SK-N-SH (cell line): ENCODE measurements at regions not wholly inside any gene's neighbourhood (a gene's known extent, or its start where the extent isn't known, plus 50 kb on each side); places are given as distances from the start of the nearest gene placed in this dataset.

Experiments used
- CTCF ChIA-PET: fragments of 300-600, 350-600 bp; formaldehyde crosslinking; extraction: SDS; loops from one replicate; lab custom pipeline; 2021; lab: Yijun Ruan, JAX
- POLR2A ChIA-PET: fragments of 350-600 bp; sonication (Branson Sonifier 250); formaldehyde crosslinking; extraction: SDS; loops from one replicate; lab custom pipeline; 2020; ENCODE audit warnings: antibody characterized with exemption, inconsistent platforms; lab: Yijun Ruan, JAX
- DNase-seq: peaks from one replicate; pipeline ENCODE4 v3.0.0; 2012
- H2AFZ ChIP-seq: fragments of 200-600 bp; sonication (generic); 2 replicates; pipeline ENCODE4 v1.8.1; 2016; ENCODE audit warnings: antibody characterized with exemption, mild to moderate bottlenecking, low read depth
- H3F3A ChIP-seq: fragments of 200-600 bp; sonication (generic); replicated peaks from 2 replicates; pipeline ENCODE3; 2016; ENCODE audit warnings: antibody characterized with exemption, mild to moderate bottlenecking; ENCODE audit not compliant: insufficient read depth
- H3K27ac ChIP-seq, 2 experiments: fragments of 200-500 bp in 1 of 2; fragments of 200-600 bp in 1 of 2; sonication (Bioruptor generic) in 1 of 2; sonication (generic), shearing (Covaris generic) in 1 of 2; 2 replicates each; pipeline versions ENCODE4 v1.5.1 to v1.6.1; 2014 to 2016; ENCODE audit warnings: low read depth in 2 of 2, inconsistent platforms in 1 of 2, low read length in 1 of 2, mild to moderate bottlenecking in 1 of 2, mixed read lengths in 1 of 2
- H3K27me3 ChIP-seq: fragments of 200-600 bp; sonication (generic), shearing (Covaris generic); 2 replicates; pipeline ENCODE4 v1.6.1; 2016; ENCODE audit warnings: mixed run types; ENCODE audit not compliant: insufficient read depth
- H3K36me3 ChIP-seq, 2 experiments: fragments of 200-500 bp in 1 of 2; fragments of 200-600 bp in 1 of 2; sonication (Bioruptor generic) in 1 of 2; sonication (generic) in 1 of 2; replicated peaks in 1 of 2; 2 replicates each; pipeline versions ENCODE3 to v1.5.1; 2014 to 2016; ENCODE audit warnings: low read length in 1 of 2, mild to moderate bottlenecking in 1 of 2; ENCODE audit not compliant: insufficient read depth in 2 of 2, control insufficient read depth in 1 of 2
- H3K4me1 ChIP-seq, 2 experiments: fragments of 200-500 bp in 1 of 2; fragments of 200-600 bp in 1 of 2; sonication (Bioruptor generic) in 1 of 2; sonication (generic), shearing (Covaris generic) in 1 of 2; 2 replicates each; pipeline versions ENCODE4 v1.5.1 to v1.6.1; 2014 to 2016; ENCODE audit warnings: low read depth in 1 of 2, low read length in 1 of 2, mixed run types in 1 of 2; ENCODE audit not compliant: insufficient read depth in 2 of 2, control insufficient read depth in 1 of 2
- H3K4me2 ChIP-seq: fragments of 200-600 bp; sonication (generic), shearing (Covaris generic); 2 replicates; pipeline ENCODE4 v1.6.1; 2017; ENCODE audit warnings: mixed run types
- H3K4me3 ChIP-seq, 2 experiments: fragments of 200-500 bp in 1 of 2; fragments of 200-600 bp in 1 of 2; sonication (Bioruptor generic) in 1 of 2; sonication (generic), shearing (Covaris generic) in 1 of 2; 2 replicates each; pipeline versions ENCODE4 v1.5.1 to v1.8.1; 2014 to 2016; ENCODE audit warnings: low read depth in 2 of 2, inconsistent platforms in 1 of 2, low read length in 1 of 2, mild to moderate bottlenecking in 1 of 2, mixed read lengths in 1 of 2, moderate library complexity in 1 of 2
- H3K79me2 ChIP-seq: fragments of 200-600 bp; sonication (generic); 2 replicates; pipeline ENCODE4 v1.8.1; 2017; ENCODE audit warnings: mild to moderate bottlenecking; ENCODE audit not compliant: insufficient read depth
- H3K9ac ChIP-seq: fragments of 200-600 bp; sonication (generic); 2 replicates; pipeline ENCODE4 v1.6.1; 2017; ENCODE audit warnings: mixed run types
- H3K9me2 ChIP-seq: fragments of 200-600 bp; sonication (generic); 2 replicates; pipeline ENCODE4 v1.6.1; 2017; ENCODE audit warnings: mixed run types
- H3K9me3 ChIP-seq: fragments of 200-600 bp; sonication (generic); 2 replicates; pipeline ENCODE4 v1.6.1; 2017; ENCODE audit warnings: mixed run types, mild to moderate bottlenecking, moderate library complexity
- H4K20me1 ChIP-seq: fragments of 200-600 bp; sonication (generic); 2 replicates; pipeline ENCODE4 v1.6.1; 2017; ENCODE audit warnings: mild to moderate bottlenecking, mixed run types; ENCODE audit not compliant: insufficient read depth
- EP300 ChIP-seq, 2 experiments: IDR thresholded peaks; 2 replicates each; pipeline versions ENCODE4 v1.4.0 to v1.6.1; 2012; ENCODE audit warnings: borderline replicate concordance in 1 of 2, low read depth in 1 of 2, low read length in 1 of 2
- MEF2A ChIP-seq: IDR thresholded peaks from 2 replicates; pipeline ENCODE4 v1.4.0; 2012; ENCODE audit warnings: low read depth, borderline replicate concordance
- RFX5 ChIP-seq: IDR thresholded peaks from 2 replicates; pipeline ENCODE4 v1.6.1; 2012; ENCODE audit warnings: mild to moderate bottlenecking, improper control_type of control experiment, low read length
- ZBTB33 ChIP-seq: IDR thresholded peaks from 2 replicates; pipeline ENCODE4 v1.4.0; 2012; ENCODE audit warnings: low read depth, borderline replicate concordance
- WGBS: methylation state at CpG from one replicate; pipeline ENCODE4 v1.1.6; 2017; ENCODE audit warnings: low lambda C conversion rate; 5-methylcytosine and 5-hydroxymethylcytosine counted together
- TF ChIP-seq, protein P1 (sequence below): IDR thresholded peaks from 2 replicates; pipeline ENCODE4 v1.4.0; 2012; ENCODE audit warnings: low read depth
- TF ChIP-seq, protein P2 (sequence below): fragments of 150-350 bp; IDR thresholded peaks from 2 replicates; pipeline ENCODE4 v1.6.1; 2017; ENCODE audit warnings: antibody characterized with exemption, low read length, low read depth, borderline replicate concordance

DNA sequence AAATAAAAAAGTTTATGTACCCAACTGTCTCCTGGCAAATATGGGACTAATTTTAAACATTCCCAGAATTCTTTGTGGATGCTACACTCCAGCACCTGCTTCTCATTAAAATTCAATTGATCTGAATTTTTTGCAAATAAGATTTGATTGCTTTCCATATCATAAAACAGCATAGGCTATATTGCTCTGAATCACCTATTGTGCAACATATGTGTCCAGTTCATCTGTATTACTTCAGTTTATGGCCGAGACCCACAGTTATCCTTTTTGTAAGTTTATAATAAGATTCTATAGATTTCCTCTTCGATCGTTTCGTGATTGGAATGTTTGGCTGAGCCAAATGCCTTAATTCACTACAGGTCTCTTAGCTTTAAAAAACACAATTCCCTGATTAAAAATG is 351.1 kb downstream of the TFEC start:
- Histone ChIP-seq H3K27ac (no peak overlapping the region), H3K79me2 (no peaks in the 10 kb centered on the region), H3K4me2 (no peak overlapping the region), H3K9ac (no peak overlapping the region), H3F3A (no peaks in the 10 kb centered on the region), H3K9me3 (no peaks in the 10 kb centered on the region), H3K9me2 (no peaks in the 10 kb centered on the region), H4K20me1 (no peaks in the 10 kb centered on the region), H3K27me3 (peaks cover 14% of the 10 kb centered on the region; the same call in 1 of the 2 replicates), H2AFZ (no peak overlapping the region), H3K36me3 (no peaks in the 10 kb centered on the region), H3K4me1 (no peaks in the 10 kb centered on the region), H3K4me3 (no peak overlapping the region)
- CTCF ChIA-PET, result interaction anchor here (1.0 to 2.8 kb wide), 3 partner anchors 12 to 1652 kb away, joined by 3 to 9 read pairs (median 5); no protein-coding TSS in a partner anchor
- WGBS, result 9% methylated on average over 4 of the region's 4 CpGs
- TF ChIP-seq ZBTB33 (no peak), MEF2A (no peak), RFX5 (no peak)
- TF ChIP-seq, protein P1, sequence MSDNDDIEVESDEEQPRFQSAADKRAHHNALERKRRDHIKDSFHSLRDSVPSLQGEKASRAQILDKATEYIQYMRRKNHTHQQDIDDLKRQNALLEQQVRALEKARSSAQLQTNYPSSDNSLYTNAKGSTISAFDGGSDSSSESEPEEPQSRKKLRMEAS, result no peak
- TF ChIP-seq, protein P2, sequence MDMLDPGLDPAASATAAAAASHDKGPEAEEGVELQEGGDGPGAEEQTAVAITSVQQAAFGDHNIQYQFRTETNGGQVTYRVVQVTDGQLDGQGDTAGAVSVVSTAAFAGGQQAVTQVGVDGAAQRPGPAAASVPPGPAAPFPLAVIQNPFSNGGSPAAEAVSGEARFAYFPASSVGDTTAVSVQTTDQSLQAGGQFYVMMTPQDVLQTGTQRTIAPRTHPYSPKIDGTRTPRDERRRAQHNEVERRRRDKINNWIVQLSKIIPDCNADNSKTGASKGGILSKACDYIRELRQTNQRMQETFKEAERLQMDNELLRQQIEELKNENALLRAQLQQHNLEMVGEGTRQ, result no peak
- DNase-seq, result no peak
- POLR2A ChIA-PET, result no interaction called here

GRCh38 chr7:115678086-115678982 is 352.2 kb downstream of the TFEC start:
- CTCF ChIA-PET, result interaction anchor here (0.7 to 2.8 kb wide), 3 partner anchors 9 to 1651 kb away, joined by 3 to 9 read pairs (median 3); no protein-coding TSS in a partner anchor
- H2AFZ ChIP-seq, result no peak overlapping the region
- 12% methylated on average over 12 of the region's 12 CpGs for WGBS
- H3K27ac ChIP-seq, result no peak overlapping the region
- no peak for TF ChIP-seq EP300 (IDR thresholded peaks at IDR 0.05; ENCODE audit: borderline replicate concordance in 1 of 2, low read depth in 1 of 2, low read length in 1 of 2)
- TF ChIP-seq, all 33 proteins: peak for 0
- no peaks in the 10 kb centered on the region for H3K9me2 ChIP-seq
- no peaks in the 10 kb centered on the region for H3K9me3 ChIP-seq
- DNase-seq, result no peak
- H3K9ac ChIP-seq, result no peak overlapping the region
- no peaks in the 10 kb centered on the region for H3F3A ChIP-seq
- 0 out of 2 replicates have a peak overlapping the region, but pooled peaks have one; percentile 2 for H3K4me2 ChIP-seq
- no peak overlapping the region for H3K4me3 ChIP-seq
- H3K36me3 ChIP-seq, result no peaks in the 10 kb centered on the region
- H3K79me2 ChIP-seq, result no peaks in the 10 kb centered on the region
- H3K4me1 ChIP-seq, result no peaks in the 10 kb centered on the region
- H4K20me1 ChIP-seq, result no peaks in the 10 kb centered on the region
- POLR2A ChIA-PET, result no interaction called here
- peaks cover 14% of the 10 kb centered on the region; the same call in 1 of the 2 replicates for H3K27me3 ChIP-seq
